Kidney (tissue), 13 donors: ENCODE measurements at regions not wholly inside any gene's neighbourhood (a gene's known extent, or its start where the extent isn't known, plus 50 kb on each side); places are given as distances from the start of the nearest gene placed in this dataset.

ENCODE experiments used
- DNase-seq, 5 donors: peaks; one replicate each; pipeline ENCODE4 v3.0.0-alpha.2; 2013 to 2020
- FAIRE-seq: peaks from 2 replicates; lab custom pipeline; 2012; peaks lifted over from hg19 to GRCh38; lab: Jason Lieb, UNC
- H3K27ac ChIP-seq, 2 donors: one replicate each; pipeline ENCODE4 v1.7.0; 2013; ENCODE audit warnings: low read depth in 2 of 2, low read length in 2 of 2, inconsistent platforms in 1 of 2
- H3K27me3 ChIP-seq: one replicate; pipeline ENCODE4 v1.7.1; 2013; ENCODE audit warnings: low read length, inconsistent platforms; ENCODE audit not compliant: control insufficient read depth, insufficient read depth
- H3K36me3 ChIP-seq, 3 donors: one replicate each; pipeline versions ENCODE4 v1.7.0 to v1.7.1; 2013; ENCODE audit warnings: low read length in 3 of 3, control low read depth in 1 of 3, inconsistent platforms in 1 of 3; ENCODE audit not compliant: insufficient read depth in 3 of 3, control insufficient read depth in 2 of 3
- H3K4me1 ChIP-seq, 3 donors: one replicate each; pipeline versions ENCODE4 v1.7.0 to v1.7.1; 2013; ENCODE audit warnings: low read length in 3 of 3, inconsistent platforms in 1 of 3, low read depth in 1 of 3; ENCODE audit not compliant: control insufficient read depth in 2 of 3, insufficient read depth in 2 of 3
- H3K4me3 ChIP-seq, 3 donors: one replicate each; pipeline versions ENCODE4 v1.7.0 to v1.8.1; 2013; ENCODE audit warnings: low read length in 3 of 3, control low read depth in 1 of 3, inconsistent platforms in 1 of 3
- H3K9ac ChIP-seq, 3 donors: one replicate each; pipeline versions ENCODE4 v1.7.0 to v1.7.1; 2013; ENCODE audit warnings: low read length in 3 of 3, control low read depth in 1 of 3, inconsistent platforms in 1 of 3
- H3K9me3 ChIP-seq, 3 donors: one replicate each; pipeline versions ENCODE4 v1.7.0 to v1.7.1; 2013; ENCODE audit warnings: low read length in 3 of 3, control low read depth in 1 of 3, inconsistent platforms in 1 of 3; ENCODE audit not compliant: control insufficient read depth in 2 of 3, insufficient read depth in 1 of 3
- intact Hi-C: fragments of 100-400 bp; cut with DNase I; formaldehyde crosslinking; loops from one replicate; pipeline ENCODE4 v1.11.1; 2022
- TF ChIP-seq, protein P1 (sequence below): IDR thresholded peaks from 3 replicates; pipeline ENCODE4 v1.5.1; 2012; ENCODE audit warnings: mild to moderate bottlenecking, moderate library complexity, borderline replicate concordance; ENCODE audit not compliant: insufficient read depth; ENCODE audit errors: extremely low read depth
- donor health status: control.
- donor health status: control.
- donor health status: control.
- donor health status: control.
- donor health status: control.
- donor health status: DM: yes; HTN: yes; CAD: no.
- donor health status: Normal renal cell carcinoma (clear cell type).

GRCh38 chr20:19120569-19120968 is 91.9 kb upstream of the SLC24A3 start:
- intact Hi-C loops, result no loop called here
- FAIRE-seq, result no peak

DNA sequence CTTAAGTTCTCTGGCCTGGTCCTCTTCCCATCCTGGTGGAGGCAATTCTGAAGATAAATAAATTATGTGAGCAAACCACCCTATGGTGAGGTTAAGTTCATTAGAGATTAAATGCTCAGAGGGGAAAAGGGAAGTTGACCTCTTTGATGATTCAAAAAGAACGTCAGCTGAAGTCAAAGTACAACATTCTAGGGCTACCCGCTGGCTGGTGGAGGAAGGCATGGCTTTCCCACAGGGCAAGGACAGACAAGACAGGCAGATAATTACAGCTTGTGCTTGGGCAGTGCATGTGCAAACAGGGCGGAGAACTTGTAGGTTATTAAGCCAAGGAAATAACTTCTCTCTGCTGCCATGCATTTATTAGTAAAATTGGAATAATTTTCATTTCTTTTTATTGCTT is 91.0 kb upstream of the SLC24A3 start:
- no peak overlapping the region for H3K9ac ChIP-seq

More at GRCh38 chr20:19120569-19120968, 91.9 kb upstream of the SLC24A3 start:
- H3K36me3 ChIP-seq, result no peaks in the 10 kb centered on the region
- H3K9me3 ChIP-seq, result no peaks in the 10 kb centered on the region
- no peak for DNase-seq
- H3K27ac ChIP-seq, result no peak overlapping the region
- H3K4me1 ChIP-seq, result no peaks in the 10 kb centered on the region
- TF ChIP-seq, protein P1, sequence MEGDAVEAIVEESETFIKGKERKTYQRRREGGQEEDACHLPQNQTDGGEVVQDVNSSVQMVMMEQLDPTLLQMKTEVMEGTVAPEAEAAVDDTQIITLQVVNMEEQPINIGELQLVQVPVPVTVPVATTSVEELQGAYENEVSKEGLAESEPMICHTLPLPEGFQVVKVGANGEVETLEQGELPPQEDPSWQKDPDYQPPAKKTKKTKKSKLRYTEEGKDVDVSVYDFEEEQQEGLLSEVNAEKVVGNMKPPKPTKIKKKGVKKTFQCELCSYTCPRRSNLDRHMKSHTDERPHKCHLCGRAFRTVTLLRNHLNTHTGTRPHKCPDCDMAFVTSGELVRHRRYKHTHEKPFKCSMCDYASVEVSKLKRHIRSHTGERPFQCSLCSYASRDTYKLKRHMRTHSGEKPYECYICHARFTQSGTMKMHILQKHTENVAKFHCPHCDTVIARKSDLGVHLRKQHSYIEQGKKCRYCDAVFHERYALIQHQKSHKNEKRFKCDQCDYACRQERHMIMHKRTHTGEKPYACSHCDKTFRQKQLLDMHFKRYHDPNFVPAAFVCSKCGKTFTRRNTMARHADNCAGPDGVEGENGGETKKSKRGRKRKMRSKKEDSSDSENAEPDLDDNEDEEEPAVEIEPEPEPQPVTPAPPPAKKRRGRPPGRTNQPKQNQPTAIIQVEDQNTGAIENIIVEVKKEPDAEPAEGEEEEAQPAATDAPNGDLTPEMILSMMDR, result no peak
- H3K27me3 ChIP-seq, result no peaks in the 10 kb centered on the region
- H3K4me3 ChIP-seq, result no peak overlapping the region
- no peak overlapping the region for H3K9ac ChIP-seq

DNA sequence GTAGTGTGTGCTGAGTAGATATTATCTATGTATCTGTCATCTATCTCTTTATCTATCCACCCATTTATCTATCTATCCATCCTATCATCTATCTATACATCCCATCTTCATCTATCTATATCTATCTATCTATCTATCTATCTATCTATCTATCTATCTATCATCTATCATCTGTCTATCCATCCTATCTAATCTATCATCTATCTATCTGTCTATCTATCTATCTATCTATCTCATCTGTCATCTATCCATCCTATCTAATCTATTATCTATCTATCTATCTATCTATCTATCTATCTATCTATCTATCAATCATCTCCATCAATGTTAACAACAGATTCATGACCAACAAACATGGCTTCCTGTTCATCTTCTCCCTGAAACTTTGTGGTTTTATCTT is 90.5 kb upstream of the SLC24A3 start:
- FAIRE-seq, result no peak
- intact Hi-C loops, result no loop called here

More for the DNA sequence above, 91.0 kb upstream of the SLC24A3 start:
- Histone ChIP-seq H3K27ac (no peak overlapping the region), H3K27me3 (no peaks in the 10 kb centered on the region), H3K4me3 (no peak overlapping the region), H3K4me1 (no peaks in the 10 kb centered on the region), H3K9me3 (no peaks in the 10 kb centered on the region), H3K36me3 (no peaks in the 10 kb centered on the region)
- no peak for FAIRE-seq
- TF ChIP-seq, protein P1, result no peak
- intact Hi-C loops, result no loop called here
- DNase-seq, result no peak

More for the DNA sequence above, 90.5 kb upstream of the SLC24A3 start:
- H3K4me3 ChIP-seq, result no peak overlapping the region
- no peaks in the 10 kb centered on the region for H3K4me1 ChIP-seq
- H3K27ac ChIP-seq, result no peak overlapping the region
- H3K9ac ChIP-seq, result no peak overlapping the region
- H3K9me3 ChIP-seq, result no peaks in the 10 kb centered on the region
- no peaks in the 10 kb centered on the region for H3K36me3 ChIP-seq
- TF ChIP-seq, protein P1, result no peak
- no peaks in the 10 kb centered on the region for H3K27me3 ChIP-seq
- DNase-seq, result no peak
